Keratinocyte (primary cell): ENCODE measurements at regions not wholly inside any gene's neighbourhood (a gene's known extent, or its start where the extent isn't known, plus 50 kb on each side); places are given as distances from the start of the nearest gene placed in this dataset.

Source experiments
- DNase-seq: peaks from one replicate; pipeline ENCODE4 v3.0.0-alpha.2; 2011; ENCODE audit warnings: low read depth, missing footprints, low spot score
- FAIRE-seq: peaks from 2 replicates; lab custom pipeline; 2011; peaks lifted over from hg19 to GRCh38; lab: Jason Lieb, UNC
- H2AFZ ChIP-seq: 2 replicates; pipeline ENCODE4 v1.6.0; 2012; ENCODE audit warnings: low read length, control low read depth, inconsistent platforms; ENCODE audit not compliant: control insufficient read depth
- H3K27ac ChIP-seq: 2 replicates; pipeline ENCODE4 v1.5.1; 2011; ENCODE audit warnings: low read length; ENCODE audit not compliant: control insufficient read depth, insufficient read depth
- H3K27me3 ChIP-seq: 3 replicates; pipeline ENCODE4 v1.6.0; 2011; ENCODE audit warnings: low read length; ENCODE audit not compliant: control insufficient read depth, insufficient read depth; ENCODE audit errors: extremely low read depth
- H3K36me3 ChIP-seq, 2 experiments: 2 replicates in 1 of 2; 3 replicates in 1 of 2; pipeline ENCODE4 v1.5.1; 2011; ENCODE audit warnings: low read length in 2 of 2, mild to moderate bottlenecking in 1 of 2; ENCODE audit not compliant: control insufficient read depth in 2 of 2, insufficient read depth in 2 of 2; ENCODE audit errors: extremely low read depth in 1 of 2
- H3K4me1 ChIP-seq: 3 replicates; pipeline ENCODE4 v1.5.1; 2011; ENCODE audit warnings: low read length; ENCODE audit not compliant: control insufficient read depth, insufficient read depth; ENCODE audit errors: extremely low read depth
- H3K4me2 ChIP-seq: 3 replicates; pipeline ENCODE4 v1.6.0; 2011; ENCODE audit warnings: low read depth, low read length; ENCODE audit not compliant: control insufficient read depth, insufficient read depth; ENCODE audit errors: extremely low read depth
- H3K4me3 ChIP-seq, 3 experiments: fragments of 200-600 bp in 1 of 3; sonication (generic) in 1 of 3; 2 replicates in 2 of 3; 3 replicates in 1 of 3; pipeline ENCODE4 v1.5.1; 2011 to 2016; ENCODE audit warnings: low read length in 3 of 3, mild to moderate bottlenecking in 3 of 3, control low read depth in 2 of 3, inconsistent platforms in 1 of 3, low read depth in 1 of 3, mixed read lengths in 1 of 3, mixed run types in 1 of 3, moderate library complexity in 1 of 3; ENCODE audit not compliant: control insufficient read depth in 2 of 3, insufficient read depth in 2 of 3; ENCODE audit errors: extremely low read depth in 1 of 3
- H3K79me2 ChIP-seq: 2 replicates; pipeline ENCODE4 v1.6.0; 2012; ENCODE audit warnings: low read length; ENCODE audit not compliant: control insufficient read depth, insufficient read depth
- H3K9ac ChIP-seq: 3 replicates; pipeline ENCODE4 v1.6.0; 2011; ENCODE audit warnings: low read length; ENCODE audit not compliant: control insufficient read depth, insufficient read depth; ENCODE audit errors: extremely low read depth
- H3K9me1 ChIP-seq: 3 replicates; pipeline ENCODE4 v1.6.0; 2011; ENCODE audit warnings: low read length; ENCODE audit not compliant: control insufficient read depth, insufficient read depth; ENCODE audit errors: extremely low read depth
- H3K9me3 ChIP-seq: 2 replicates; pipeline ENCODE4 v1.5.1; 2012; ENCODE audit warnings: low read depth, low read length; ENCODE audit not compliant: control insufficient read depth
- H4K20me1 ChIP-seq: 3 replicates; pipeline ENCODE4 v1.6.0; 2011; ENCODE audit warnings: low read length; ENCODE audit not compliant: control insufficient read depth, insufficient read depth; ENCODE audit errors: extremely low read depth
- CTCF ChIP-seq, 3 experiments: IDR thresholded peaks in 1 of 3; conservative IDR thresholded peaks in 1 of 3; optimal IDR thresholded peaks in 1 of 3; 2 replicates in 2 of 3; 3 replicates in 1 of 3; pipeline versions ENCODE3 to v1.5.1; 2011; ENCODE audit warnings: low read length in 3 of 3, mild to moderate bottlenecking in 3 of 3, moderate library complexity in 2 of 3, control low read depth in 1 of 3, inconsistent platforms in 1 of 3; ENCODE audit not compliant: insufficient read depth in 2 of 3; ENCODE audit errors: extremely low read depth in 1 of 3
- EZH2 ChIP-seq: IDR thresholded peaks from one replicate; pipeline ENCODE4 v1.6.1; 2012; ENCODE audit warnings: inconsistent platforms, mild to moderate bottlenecking, low read length, moderate library complexity
- dilution Hi-C: fragments of 300-500 bp; cut with MboI; formaldehyde crosslinking; loops from one replicate; pipeline ENCODE4 v1.7.0; 2020; ENCODE audit warnings: low sequenced_read_pairs; ENCODE audit not compliant: extremely low pct_ligation_motif_present

GRCh38 chr5:110049816-110050215 lies 360.1 kb downstream of the MAN2A1 start:
- TF ChIP-seq EZH2: no peak
- Histone ChIP-seq H3K9me1 (no peaks in the 10 kb centered on the region), H3K9ac (no peak overlapping the region), H3K4me3 (no peak overlapping the region), H3K4me2 (no peak overlapping the region), H3K27ac (no peak overlapping the region), H4K20me1 (no peaks in the 10 kb centered on the region), H2AFZ (no peak overlapping the region), H3K9me3 (no peaks in the 10 kb centered on the region), H3K79me2 (no peaks in the 10 kb centered on the region), H3K27me3 (peaks cover 16% of the 10 kb centered on the region), H3K4me1 (peaks cover 5% of the 10 kb centered on the region), H3K36me3 (no peaks in the 10 kb centered on the region)
- dilution Hi-C loops: no loop called here
- FAIRE-seq (no peak), DNase-seq (no peak)

- TF ChIP-seq EZH2: no peak
- no peak for TF ChIP-seq CTCF (optimal IDR thresholded peaks at IDR 0.05 in 1 of 3, IDR thresholded peaks at IDR 0.05 in 1 of 3, conservative IDR thresholded peaks at IDR 0.05 in 1 of 3; ENCODE audit: extremely low read depth in 1 of 3, insufficient read depth in 2 of 3, low read length in 3 of 3)
- Histone ChIP-seq H4K20me1 (no peaks in the 10 kb centered on the region), H3K4me1 (peaks cover 13% of the 10 kb centered on the region), H3K9me1 (no peaks in the 10 kb centered on the region), H3K4me3 (no peak overlapping the region), H3K27ac (no peak overlapping the region), H3K9ac (no peak overlapping the region), H3K36me3 (no peaks in the 10 kb centered on the region), H2AFZ (no peak overlapping the region), H3K79me2 (no peaks in the 10 kb centered on the region), H3K4me2 (no peak overlapping the region), H3K9me3 (no peaks in the 10 kb centered on the region), H3K27me3 (peaks cover 16% of the 10 kb centered on the region)
- DNase-seq (no peak), FAIRE-seq (no peak)
- dilution Hi-C loops: no loop called here
These were observed 361.1 kb downstream of the MAN2A1 start for GRCh38 chr5:110050640-110051345.

- Histone ChIP-seq H3K4me2 (no peak overlapping the region), H3K4me3 (no peak overlapping the region), H3K9me3 (no peaks in the 10 kb centered on the region), H3K79me2 (no peaks in the 10 kb centered on the region), H3K27me3 (peaks cover 12% of the 10 kb centered on the region), H3K4me1 (peaks cover 13% of the 10 kb centered on the region), H2AFZ (no peak overlapping the region), H4K20me1 (no peaks in the 10 kb centered on the region), H3K36me3 (no peaks in the 10 kb centered on the region), H3K27ac (no peak overlapping the region), H3K9ac (no peak overlapping the region), H3K9me1 (no peaks in the 10 kb centered on the region)
- DNase-seq: no peak
- dilution Hi-C loops: no loop called here
- TF ChIP-seq EZH2 (no peak), CTCF (optimal IDR thresholded peaks at IDR 0.05 in 1 of 3, IDR thresholded peaks at IDR 0.05 in 1 of 3, conservative IDR thresholded peaks at IDR 0.05 in 1 of 3; ENCODE audit: extremely low read depth in 1 of 3, insufficient read depth in 2 of 3, low read length in 3 of 3) (no peak)
- FAIRE-seq: no peak
These were observed 363.5 kb downstream of the MAN2A1 start for GRCh38 chr5:110053205-110053604.
